ENCODE measurements at regions not wholly inside any gene's neighbourhood (a gene's known extent, or its start where the extent isn't known, plus 50 kb on each side); places are given as distances from the start of the nearest gene placed in this dataset.

DNA sequence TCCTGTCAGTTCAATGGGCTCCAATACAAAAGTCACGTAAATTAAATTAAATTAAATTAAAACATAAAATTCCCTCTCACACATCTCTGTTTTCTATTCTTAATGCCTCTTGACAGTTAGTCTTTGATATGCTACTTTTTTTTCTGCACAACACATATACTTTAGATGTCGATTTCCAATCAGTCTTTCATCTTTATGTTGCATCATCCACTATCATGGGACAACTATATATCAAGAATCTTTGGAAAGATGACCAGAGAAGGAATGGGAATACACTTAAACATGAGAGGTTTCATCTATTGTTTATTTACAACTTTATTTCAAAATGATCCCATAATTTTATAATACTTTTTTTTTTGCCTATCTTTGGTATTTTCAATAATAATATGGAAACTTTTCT lies 733.3 kb upstream of the FANCL start:
- TF ChIP-seq, protein P1, sequence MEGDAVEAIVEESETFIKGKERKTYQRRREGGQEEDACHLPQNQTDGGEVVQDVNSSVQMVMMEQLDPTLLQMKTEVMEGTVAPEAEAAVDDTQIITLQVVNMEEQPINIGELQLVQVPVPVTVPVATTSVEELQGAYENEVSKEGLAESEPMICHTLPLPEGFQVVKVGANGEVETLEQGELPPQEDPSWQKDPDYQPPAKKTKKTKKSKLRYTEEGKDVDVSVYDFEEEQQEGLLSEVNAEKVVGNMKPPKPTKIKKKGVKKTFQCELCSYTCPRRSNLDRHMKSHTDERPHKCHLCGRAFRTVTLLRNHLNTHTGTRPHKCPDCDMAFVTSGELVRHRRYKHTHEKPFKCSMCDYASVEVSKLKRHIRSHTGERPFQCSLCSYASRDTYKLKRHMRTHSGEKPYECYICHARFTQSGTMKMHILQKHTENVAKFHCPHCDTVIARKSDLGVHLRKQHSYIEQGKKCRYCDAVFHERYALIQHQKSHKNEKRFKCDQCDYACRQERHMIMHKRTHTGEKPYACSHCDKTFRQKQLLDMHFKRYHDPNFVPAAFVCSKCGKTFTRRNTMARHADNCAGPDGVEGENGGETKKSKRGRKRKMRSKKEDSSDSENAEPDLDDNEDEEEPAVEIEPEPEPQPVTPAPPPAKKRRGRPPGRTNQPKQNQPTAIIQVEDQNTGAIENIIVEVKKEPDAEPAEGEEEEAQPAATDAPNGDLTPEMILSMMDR (IDR thresholded peaks at IDR 0.05): no peak
- TF ChIP-seq POLR2AphosphoS5 (IDR thresholded peaks at IDR 0.05): no peak
- TF ChIP-seq POLR2A (IDR thresholded peaks at IDR 0.05): no peak
